PC-9 (cell line): ENCODE measurements at regions not wholly inside any gene's neighbourhood (a gene's known extent, or its start where the extent isn't known, plus 50 kb on each side); places are given as distances from the start of the nearest gene placed in this dataset.
"Not testable (repeated sequence)": the region's sequence is repeated elsewhere in the genome, so short reads cannot be mapped to it uniquely, and the experiment has no call there.

Experiments
- BruUV-seq: library from RNA; stranded (reverse); fragments of 400-500 nt; replicated peaks from 2 replicates; lab custom pipeline; 2021; lab: Mats Ljungman, UMichigan
- CTCF ChIA-PET: fragments of 300-600 bp; sonication (Branson Sonifier 250); formaldehyde crosslinking; loops from one replicate; lab custom pipeline; 2022; ENCODE audit warnings: antibody characterized with exemption; lab: Charles Lee
- POLR2A ChIA-PET: fragments of 300-600 bp; sonication (Branson Sonifier 250); formaldehyde crosslinking; loops from one replicate; lab custom pipeline; 2022; ENCODE audit warnings: antibody characterized with exemption; ENCODE audit not compliant: unreplicated experiment; lab: Charles Lee
- DNase-seq, 2 experiments: peaks; one replicate each; pipeline versions ENCODE4 v3.0.0 to v3.0.0-alpha.2; 2015 to 2022; ENCODE audit warnings: mixed read lengths in 1 of 2
- H2AFZ ChIP-seq: fragments of 200-600 bp; sonication (generic); 2 replicates; pipeline ENCODE4 v1.8.1; 2017; ENCODE audit warnings: antibody characterized with exemption
- H3F3A ChIP-seq: fragments of 200-600 bp; sonication (generic); 2 replicates; pipeline ENCODE4 v1.8.1; 2017; ENCODE audit warnings: antibody characterized with exemption, mild to moderate bottlenecking, low read depth; ENCODE audit not compliant: insufficient read depth
- H3K27ac ChIP-seq: fragments of 200-600 bp; sonication (generic); 2 replicates; pipeline ENCODE4 v1.6.1; 2016; ENCODE audit warnings: mixed run types
- H3K27me3 ChIP-seq: fragments of 200-600 bp; sonication (generic); 2 replicates; pipeline ENCODE4 v1.6.1; 2016; ENCODE audit warnings: low read depth, mixed run types; ENCODE audit not compliant: insufficient read depth
- H3K36me3 ChIP-seq: fragments of 200-600 bp; sonication (generic); 2 replicates; pipeline ENCODE4 v1.6.1; 2016; ENCODE audit warnings: low read depth, mixed run types
- H3K4me1 ChIP-seq: fragments of 200-600 bp; sonication (generic); replicated peaks from 2 replicates; pipeline ENCODE4 v1.6.1; 2016; ENCODE audit warnings: mixed run types; ENCODE audit not compliant: insufficient read depth
- H3K4me2 ChIP-seq: fragments of 200-600 bp; sonication (generic); 2 replicates; pipeline ENCODE4 v1.6.1; 2017; ENCODE audit warnings: mixed run types
- H3K4me3 ChIP-seq: fragments of 200-600 bp; sonication (generic); 2 replicates; pipeline ENCODE4 v1.6.1; 2016; ENCODE audit warnings: mixed run types
- H3K79me2 ChIP-seq: fragments of 200-600 bp; sonication (generic); 2 replicates; pipeline ENCODE4 v1.6.1; 2017; ENCODE audit warnings: low read depth, mixed run types
- H3K9me2 ChIP-seq: fragments of 200-600 bp; sonication (generic); 2 replicates; pipeline ENCODE4 v1.8.1; 2017; ENCODE audit warnings: mild to moderate bottlenecking; ENCODE audit not compliant: insufficient read depth
- H3K9me3 ChIP-seq: fragments of 200-600 bp; sonication (generic); 2 replicates; pipeline ENCODE4 v1.8.1; 2016; ENCODE audit warnings: low read depth; ENCODE audit not compliant: insufficient read depth
- H4K20me1 ChIP-seq: fragments of 200-600 bp; sonication (generic); 2 replicates; pipeline ENCODE4 v1.8.1; 2017; ENCODE audit not compliant: insufficient read depth
- EZH2 ChIP-seq: fragments of 200-600 bp; sonication (generic); IDR thresholded peaks from 2 replicates; pipeline ENCODE4 v1.8.0; 2017; ENCODE audit warnings: antibody characterized with exemption, low read depth
- intact Hi-C: fragments of 100-400 bp; cut with micrococcal nuclease; formaldehyde crosslinking; loops from one replicate; pipeline ENCODE4 v1.10.0; 2022; ENCODE audit not compliant: unreplicated experiment
- TF ChIP-seq, protein P1 (sequence below): fragments of 200-600 bp; sonication (generic); conservative IDR thresholded peaks from 2 replicates; pipeline ENCODE4 v1.6.1; 2017; ENCODE audit warnings: mixed run types, antibody characterized with exemption, mild to moderate bottlenecking, moderate library complexity

DNA sequence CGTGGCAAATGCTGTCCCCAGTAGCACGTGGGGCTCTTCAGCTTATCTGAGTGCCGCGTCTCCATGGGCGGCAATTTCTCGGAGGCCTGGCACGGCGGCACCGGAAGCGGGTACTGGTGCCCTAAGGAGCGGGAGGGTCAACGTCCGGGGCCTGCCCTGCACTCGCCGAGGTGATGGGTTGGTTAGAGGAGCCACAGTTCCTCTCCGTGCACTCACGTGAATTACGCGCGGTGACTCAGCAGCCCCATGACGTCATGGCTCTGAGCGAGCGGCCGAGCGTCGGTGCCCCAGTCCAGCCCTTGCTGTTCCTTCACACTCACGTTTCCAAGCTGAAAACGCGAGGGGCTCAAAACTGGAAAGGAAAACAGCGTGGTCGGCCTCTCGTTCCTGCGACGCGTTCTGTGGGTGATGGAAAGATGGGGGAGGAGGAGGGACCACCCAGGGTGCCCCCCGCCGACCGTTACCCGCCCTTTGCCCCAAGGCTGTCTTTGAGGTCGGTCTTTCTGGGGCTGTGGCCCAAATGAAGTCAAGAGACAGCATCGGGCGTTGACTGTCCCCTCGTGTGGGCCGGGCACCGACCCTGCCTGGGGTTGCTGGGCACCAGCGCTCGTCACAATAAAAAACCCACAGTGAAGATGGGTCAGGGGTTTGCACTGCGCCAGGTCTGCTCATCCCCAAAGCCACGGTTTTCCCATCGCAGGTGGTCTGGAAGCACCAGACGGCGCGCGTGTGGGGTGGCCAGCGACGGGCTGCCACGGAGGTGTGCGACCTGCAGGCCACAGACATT is 70.4 kb upstream of the CFAP46 start:
- no peaks in the 10 kb centered on the region for H3K9me3 ChIP-seq
- H3K27ac ChIP-seq = no peak overlapping the region
- ChIA-PET CTCF (no interaction called here), POLR2A (interaction anchor here (0.6 kb wide), 1 partner anchor 609 kb away, joined by 4 read pairs; no protein-coding TSS in a partner anchor)
- H3K79me2 ChIP-seq = no peaks in the 10 kb centered on the region
- no peaks in the 10 kb centered on the region for H3K4me1 ChIP-seq
- TF ChIP-seq, protein P1, sequence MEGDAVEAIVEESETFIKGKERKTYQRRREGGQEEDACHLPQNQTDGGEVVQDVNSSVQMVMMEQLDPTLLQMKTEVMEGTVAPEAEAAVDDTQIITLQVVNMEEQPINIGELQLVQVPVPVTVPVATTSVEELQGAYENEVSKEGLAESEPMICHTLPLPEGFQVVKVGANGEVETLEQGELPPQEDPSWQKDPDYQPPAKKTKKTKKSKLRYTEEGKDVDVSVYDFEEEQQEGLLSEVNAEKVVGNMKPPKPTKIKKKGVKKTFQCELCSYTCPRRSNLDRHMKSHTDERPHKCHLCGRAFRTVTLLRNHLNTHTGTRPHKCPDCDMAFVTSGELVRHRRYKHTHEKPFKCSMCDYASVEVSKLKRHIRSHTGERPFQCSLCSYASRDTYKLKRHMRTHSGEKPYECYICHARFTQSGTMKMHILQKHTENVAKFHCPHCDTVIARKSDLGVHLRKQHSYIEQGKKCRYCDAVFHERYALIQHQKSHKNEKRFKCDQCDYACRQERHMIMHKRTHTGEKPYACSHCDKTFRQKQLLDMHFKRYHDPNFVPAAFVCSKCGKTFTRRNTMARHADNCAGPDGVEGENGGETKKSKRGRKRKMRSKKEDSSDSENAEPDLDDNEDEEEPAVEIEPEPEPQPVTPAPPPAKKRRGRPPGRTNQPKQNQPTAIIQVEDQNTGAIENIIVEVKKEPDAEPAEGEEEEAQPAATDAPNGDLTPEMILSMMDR = no peak
- no peak for TF ChIP-seq EZH2
- H3K27me3 ChIP-seq = peaks cover 10% of the 10 kb centered on the region; the same call in 1 of the 2 replicates
- no peaks in the 10 kb centered on the region for H3K36me3 ChIP-seq
- DNase-seq = no peak
- intact Hi-C loops = no loop called here
- H4K20me1 ChIP-seq = no peaks in the 10 kb centered on the region
- BruUV-seq = no TSS peak
- no peak overlapping the region for H2AFZ ChIP-seq
- no peak overlapping the region for H3K4me3 ChIP-seq
- H3K9me2 ChIP-seq = no peaks in the 10 kb centered on the region
- no peaks in the 10 kb centered on the region for H3F3A ChIP-seq
- no peak overlapping the region for H3K4me2 ChIP-seq

GRCh38 chr10:133011882-133012281 is 69.5 kb upstream of the CFAP46 start:
- no peak overlapping the region for H3K4me2 ChIP-seq
- H3K4me1 ChIP-seq = no peaks in the 10 kb centered on the region
- no peaks in the 10 kb centered on the region for H4K20me1 ChIP-seq
- TF ChIP-seq EZH2 = no peak
- TF ChIP-seq, protein P1 = no peak
- intact Hi-C loops = no loop called here
- no peak overlapping the region for H3K4me3 ChIP-seq
- H3K27ac ChIP-seq = no peak overlapping the region
- no peaks in the 10 kb centered on the region for H3K9me3 ChIP-seq
- no peak for DNase-seq
- no peaks in the 10 kb centered on the region for H3K9me2 ChIP-seq
- H3F3A ChIP-seq = no peaks in the 10 kb centered on the region
- ChIA-PET CTCF (no interaction called here), POLR2A (no interaction called here)
- peaks cover 10% of the 10 kb centered on the region; the same call in 1 of the 2 replicates for H3K27me3 ChIP-seq
- no peaks in the 10 kb centered on the region for H3K36me3 ChIP-seq
- no peaks in the 10 kb centered on the region for H3K79me2 ChIP-seq
- H2AFZ ChIP-seq = no peak overlapping the region
- BruUV-seq = no TSS peak

DNA sequence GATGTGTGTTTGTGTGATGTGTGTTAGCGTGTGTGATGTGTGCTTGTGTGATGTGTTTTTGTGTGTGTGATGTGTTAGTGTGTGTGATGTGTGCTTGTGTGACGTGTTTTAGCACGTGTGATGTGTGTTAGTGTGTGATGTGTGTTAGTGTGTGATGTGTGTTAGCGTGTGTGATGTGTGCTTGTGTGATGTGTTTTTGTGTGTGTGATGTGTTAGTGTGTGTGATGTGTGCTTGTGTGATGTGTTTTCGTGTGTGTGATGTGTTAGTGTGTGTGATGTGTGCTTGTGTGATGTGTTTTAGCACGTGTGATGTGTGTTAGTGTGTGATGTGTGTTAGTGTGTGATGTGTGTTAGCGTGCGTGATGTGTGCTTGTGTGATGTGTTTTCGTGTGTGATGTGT is 69.0 kb upstream of the CFAP46 start:
- H3K27me3 ChIP-seq = peaks cover 13% of the 10 kb centered on the region; the same call in 1 of the 2 replicates
- H2AFZ ChIP-seq, H4K20me1 ChIP-seq, DNase-seq, H3K36me3 ChIP-seq, H3K9me2 ChIP-seq, H3K9me3 ChIP-seq, H3K4me3 ChIP-seq, POLR2A ChIA-PET, intact Hi-C loops, H3K4me2 ChIP-seq, BruUV-seq, H3K4me1 ChIP-seq, H3F3A ChIP-seq, CTCF ChIA-PET, H3K79me2 ChIP-seq, H3K27ac ChIP-seq: not testable (repeated sequence)

- H3K4me2 ChIP-seq, POLR2A ChIA-PET, H3F3A ChIP-seq, H3K27ac ChIP-seq, H3K36me3 ChIP-seq, H3K79me2 ChIP-seq, H3K4me3 ChIP-seq, H4K20me1 ChIP-seq, H3K9me2 ChIP-seq, H3K9me3 ChIP-seq, H2AFZ ChIP-seq, DNase-seq, H3K4me1 ChIP-seq, intact Hi-C loops, BruUV-seq, CTCF ChIA-PET: not testable (repeated sequence)
- peaks cover 14% of the 10 kb centered on the region; the same call in 1 of the 2 replicates for H3K27me3 ChIP-seq
Observed at GRCh38 chr10:133010843-133011179, 68.4 kb upstream of the CFAP46 start.
